ENCODE measurements at regions not wholly inside any gene's neighbourhood (a gene's known extent, or its start where the extent isn't known, plus 50 kb on each side); places are given as distances from the start of the nearest gene placed in this dataset.

GRCh38 chr2:238717084-238717483 is 130.8 kb upstream of the TWIST2 start:
- no peak for TF ChIP-seq EP300 (IDR thresholded peaks at IDR 0.05)
- no peak for TF ChIP-seq POLR2A (IDR thresholded peaks at IDR 0.05)
- no peak for TF ChIP-seq CTCF (IDR thresholded peaks at IDR 0.05)
- intact Hi-C loops (cut with DNase I), result no loop called here
- Histone ChIP-seq H3K27ac (no peak overlapping the region), H3K36me3 (no peaks in the 10 kb centered on the region), H3K4me3 (no peak overlapping the region), H3K9me3 (no peaks in the 10 kb centered on the region), H3K4me1 (ENCODE audit: insufficient read depth) (peaks cover 1% of the 10 kb centered on the region), H3K27me3 (no peaks in the 10 kb centered on the region)
- 85 to 92% (median 86%) methylated on average over 9 of the region's 9 CpGs for WGBS, 3 donors
- DNase-seq, result no peak

- no peak for DNase-seq
- Histone ChIP-seq H3K9me3 (no peaks in the 10 kb centered on the region), H3K36me3 (no peaks in the 10 kb centered on the region), H3K4me3 (no peak overlapping the region), H3K27ac (no peak overlapping the region), H3K4me1 (ENCODE audit: insufficient read depth) (no peaks in the 10 kb centered on the region), H3K27me3 (no peaks in the 10 kb centered on the region)
- intact Hi-C loops (cut with DNase I), result no loop called here
- TF ChIP-seq EP300 (IDR thresholded peaks at IDR 0.05) (no peak), POLR2A (IDR thresholded peaks at IDR 0.05) (no peak), CTCF (IDR thresholded peaks at IDR 0.05) (no peak)
- WGBS, 3 donors, result 90 to 94% (median 93%) methylated on average over 10 of the region's 10 CpGs
Observed at GRCh38 chr2:238719641-238720040, 128.2 kb upstream of the TWIST2 start.

- DNase-seq, result peak in 3 of 5 donors; percentile 48 to 63 (median 51)
- intact Hi-C loops (cut with DNase I), result no loop called here
Observed at GRCh38 chr2:238720232-238720672, 127.6 kb upstream of the TWIST2 start.

GRCh38 chr2:238722181-238722580 is 125.7 kb upstream of the TWIST2 start:
- intact Hi-C loops (cut with DNase I), result no loop called here
- Histone ChIP-seq H3K27ac (no peak overlapping the region), H3K9me3 (no peaks in the 10 kb centered on the region), H3K36me3 (no peaks in the 10 kb centered on the region), H3K4me1 (ENCODE audit: insufficient read depth) (no peaks in the 10 kb centered on the region), H3K27me3 (no peaks in the 10 kb centered on the region), H3K4me3 (no peak overlapping the region)
- 94 to 97% (median 96%) methylated on average over 14 of the region's 14 CpGs for WGBS, 3 donors
- TF ChIP-seq CTCF (IDR thresholded peaks at IDR 0.05), result no peak
- no peak for TF ChIP-seq POLR2A (IDR thresholded peaks at IDR 0.05)
- TF ChIP-seq EP300 (IDR thresholded peaks at IDR 0.05), result no peak
- DNase-seq, result no peak

More at GRCh38 chr2:238720232-238720672, 127.6 kb upstream of the TWIST2 start:
- Histone ChIP-seq H3K27ac (no peak overlapping the region), H3K4me3 (no peak overlapping the region), H3K36me3 (no peaks in the 10 kb centered on the region), H3K4me1 (ENCODE audit: insufficient read depth) (no peaks in the 10 kb centered on the region), H3K9me3 (no peaks in the 10 kb centered on the region), H3K27me3 (no peaks in the 10 kb centered on the region)
- TF ChIP-seq POLR2A (IDR thresholded peaks at IDR 0.05) (no peak), CTCF (IDR thresholded peaks at IDR 0.05) (peak in 1 of 3 donors; percentile 13), EP300 (IDR thresholded peaks at IDR 0.05) (no peak)
- WGBS, 3 donors, result 44 to 60% (median 47%) methylated on average over 15 of the region's 15 CpGs

All from ovary (tissue), 7 donors.